ENCODE measurements at regions not wholly inside any gene's neighbourhood (a gene's known extent, or its start where the extent isn't known, plus 50 kb on each side); places are given as distances from the start of the nearest gene placed in this dataset.

GRCh38 chr4:181757910-181758660, 485.1 kb upstream of the TENM3 start:
- Histone ChIP-seq H3K9ac (ENCODE audit: low read length) (no peak overlapping the region), H2BK120ac (ENCODE audit: insufficient read depth, low read length, poor library complexity) (no peak overlapping the region), H3K36me3 (ENCODE audit: control insufficient read depth in 1 of 2, insufficient read depth in 2 of 2, low read length in 2 of 2) (no peaks in the 10 kb centered on the region), H3K4me3 (ENCODE audit: low read depth, low read length) (no peak overlapping the region), H3K79me1 (ENCODE audit: low read length) (no peaks in the 10 kb centered on the region), H2AK5ac (ENCODE audit: low read length) (no peak overlapping the region), H3K27me3 (ENCODE audit: insufficient read depth, low read length) (no peaks in the 10 kb centered on the region), H3K9me3 (ENCODE audit: insufficient read depth, low read depth, low read length) (no peaks in the 10 kb centered on the region), H3K23ac (ENCODE audit: low read length) (no peak overlapping the region), H3K27ac (ENCODE audit: low read depth, low read length) (no peak overlapping the region), H3K14ac (ENCODE audit: low read length) (no peak overlapping the region), H3K4me2 (ENCODE audit: low read length) (no peak overlapping the region), H4K8ac (ENCODE audit: low read depth, low read length) (no peak overlapping the region), H2BK12ac (ENCODE audit: low read length) (no peak overlapping the region), H4K91ac (ENCODE audit: low read depth, low read length) (no peak overlapping the region), H3K4ac (ENCODE audit: low read depth, low read length) (no peak overlapping the region), H4K12ac (ENCODE audit: low read depth, low read length) (no peak overlapping the region), H3K4me1 (ENCODE audit: control insufficient read depth in 1 of 2, insufficient read depth in 2 of 2, low read length in 2 of 2) (peaks cover 0 to 2% of the 10 kb centered on the region in 2 experiments), H2BK5ac (ENCODE audit: low read depth, low read length, poor library complexity) (no peak overlapping the region), H3K18ac (ENCODE audit: low read length) (no peak overlapping the region), H2AFZ (ENCODE audit: insufficient read depth, low read length, poor library complexity) (no peak overlapping the region), H3K79me2 (ENCODE audit: control insufficient read depth, insufficient read depth, low read length, poor library complexity) (no peaks in the 10 kb centered on the region)
- whole genome bisulfite sequencing (ENCODE audit: extremely low coverage, insufficient coverage, insufficient read length) = no CpG with 5 or more reads among the region's 8 CpGs
- no peak for DNase-seq

DNA sequence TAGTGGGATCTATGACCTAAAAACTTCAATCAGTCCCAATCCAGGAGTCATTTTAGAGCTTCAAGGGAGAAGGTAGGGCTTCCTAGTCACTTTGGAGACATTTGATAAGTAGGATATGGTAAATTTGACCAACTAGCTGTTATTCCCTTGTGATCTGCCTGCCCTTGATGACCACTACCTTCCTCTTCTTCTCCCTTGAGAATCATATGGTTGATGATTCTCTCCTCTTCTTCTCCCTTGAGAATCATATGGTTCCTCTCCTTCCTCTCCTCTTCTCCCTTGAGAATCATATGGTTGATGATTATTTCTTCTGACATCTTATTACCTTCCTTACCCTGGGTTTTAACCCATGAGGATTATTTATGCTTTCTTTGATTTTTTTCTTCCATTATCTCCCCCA, 482.6 kb upstream of the TENM3 start:
- no peak overlapping the region for H3K14ac ChIP-seq (ENCODE audit: low read length)
- H2AK5ac ChIP-seq (ENCODE audit: low read length) = no peak overlapping the region
- H3K4me3 ChIP-seq (ENCODE audit: low read depth, low read length) = no peak overlapping the region
- no peak overlapping the region for H2BK5ac ChIP-seq (ENCODE audit: low read depth, low read length, poor library complexity)
- H3K79me2 ChIP-seq (ENCODE audit: control insufficient read depth, insufficient read depth, low read length, poor library complexity) = no peaks in the 10 kb centered on the region
- DNase-seq = no peak
- H2BK12ac ChIP-seq (ENCODE audit: low read length) = no peak overlapping the region
- no peaks in the 10 kb centered on the region for H3K27me3 ChIP-seq (ENCODE audit: insufficient read depth, low read length)
- no peak overlapping the region for H3K23ac ChIP-seq (ENCODE audit: low read length)
- no peaks in the 10 kb centered on the region for H3K36me3 ChIP-seq (ENCODE audit: control insufficient read depth in 1 of 2, insufficient read depth in 2 of 2, low read length in 2 of 2)
- H3K27ac ChIP-seq (ENCODE audit: low read depth, low read length) = no peak overlapping the region
- H4K12ac ChIP-seq (ENCODE audit: low read depth, low read length) = no peak overlapping the region
- H2AFZ ChIP-seq (ENCODE audit: insufficient read depth, low read length, poor library complexity) = no peak overlapping the region
- H3K4me1 ChIP-seq (ENCODE audit: control insufficient read depth in 1 of 2, insufficient read depth in 2 of 2, low read length in 2 of 2) = peaks cover 0 to 2% of the 10 kb centered on the region in 2 experiments
- no peaks in the 10 kb centered on the region for H3K79me1 ChIP-seq (ENCODE audit: low read length)
- H3K9ac ChIP-seq (ENCODE audit: low read length) = no peak overlapping the region
- H3K4me2 ChIP-seq (ENCODE audit: low read length) = no peak overlapping the region
- no peak overlapping the region for H4K91ac ChIP-seq (ENCODE audit: low read depth, low read length)
- H3K9me3 ChIP-seq (ENCODE audit: insufficient read depth, low read depth, low read length) = no peaks in the 10 kb centered on the region
- H3K18ac ChIP-seq (ENCODE audit: low read length) = no peak overlapping the region
- no peak overlapping the region for H2BK120ac ChIP-seq (ENCODE audit: insufficient read depth, low read length, poor library complexity)
- no peak overlapping the region for H3K4ac ChIP-seq (ENCODE audit: low read depth, low read length)
- H4K8ac ChIP-seq (ENCODE audit: low read depth, low read length) = no peak overlapping the region

DNA sequence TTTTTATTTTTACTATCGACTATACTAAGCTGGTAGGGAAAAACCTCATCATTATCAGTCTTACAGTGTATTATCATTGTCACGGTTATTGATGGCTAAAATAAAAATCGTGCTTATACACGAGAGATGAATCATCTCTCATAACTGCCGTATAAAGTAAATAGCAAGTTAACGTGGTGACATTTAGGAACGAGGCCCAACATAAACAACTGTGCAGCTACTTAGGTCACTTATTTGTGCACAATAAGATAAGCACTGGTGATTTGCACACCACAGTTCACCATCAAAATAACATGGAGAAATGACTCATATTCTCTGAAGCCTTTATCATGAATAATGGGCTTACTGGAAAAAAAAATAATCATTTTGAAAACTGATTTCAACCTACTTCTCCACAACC, 482.0 kb upstream of the TENM3 start:
- Histone ChIP-seq H3K27ac (ENCODE audit: low read depth, low read length) (no peak overlapping the region), H3K36me3 (ENCODE audit: control insufficient read depth in 1 of 2, insufficient read depth in 2 of 2, low read length in 2 of 2) (no peaks in the 10 kb centered on the region), H4K12ac (ENCODE audit: low read depth, low read length) (no peak overlapping the region), H4K91ac (ENCODE audit: low read depth, low read length) (no peak overlapping the region), H4K8ac (ENCODE audit: low read depth, low read length) (no peak overlapping the region), H3K4me3 (ENCODE audit: low read depth, low read length) (no peak overlapping the region), H3K4ac (ENCODE audit: low read depth, low read length) (no peak overlapping the region), H3K14ac (ENCODE audit: low read length) (no peak overlapping the region), H2BK5ac (ENCODE audit: low read depth, low read length, poor library complexity) (no peak overlapping the region), H2BK12ac (ENCODE audit: low read length) (no peak overlapping the region), H3K79me1 (ENCODE audit: low read length) (no peaks in the 10 kb centered on the region), H3K18ac (ENCODE audit: low read length) (no peak overlapping the region), H2AFZ (ENCODE audit: insufficient read depth, low read length, poor library complexity) (no peak overlapping the region), H3K9me3 (ENCODE audit: insufficient read depth, low read depth, low read length) (no peaks in the 10 kb centered on the region), H3K4me2 (ENCODE audit: low read length) (no peak overlapping the region), H3K4me1 (ENCODE audit: control insufficient read depth in 1 of 2, insufficient read depth in 2 of 2, low read length in 2 of 2) (peaks cover 0 to 2% of the 10 kb centered on the region in 2 experiments), H2AK5ac (ENCODE audit: low read length) (no peak overlapping the region), H3K79me2 (ENCODE audit: control insufficient read depth, insufficient read depth, low read length, poor library complexity) (no peaks in the 10 kb centered on the region), H3K27me3 (ENCODE audit: insufficient read depth, low read length) (no peaks in the 10 kb centered on the region), H3K9ac (ENCODE audit: low read length) (no peak overlapping the region), H3K23ac (ENCODE audit: low read length) (no peak overlapping the region), H2BK120ac (ENCODE audit: insufficient read depth, low read length, poor library complexity) (no peak overlapping the region)
- WGBS (ENCODE audit: extremely low coverage, insufficient coverage, insufficient read length) = no CpG with 5 or more reads among the region's 7 CpGs
- DNase-seq = no peak

GRCh38 chr4:181766061-181766548, 477.1 kb upstream of the TENM3 start:
- Histone ChIP-seq H4K12ac (ENCODE audit: low read depth, low read length) (no peak overlapping the region), H3K4me1 (ENCODE audit: control insufficient read depth in 1 of 2, insufficient read depth in 2 of 2, low read length in 2 of 2) (no peaks in the 10 kb centered on the region), H3K4ac (ENCODE audit: low read depth, low read length) (no peak overlapping the region), H3K23ac (ENCODE audit: low read length) (no peak overlapping the region), H3K79me2 (ENCODE audit: control insufficient read depth, insufficient read depth, low read length, poor library complexity) (no peaks in the 10 kb centered on the region), H3K18ac (ENCODE audit: low read length) (no peak overlapping the region), H2AFZ (ENCODE audit: insufficient read depth, low read length, poor library complexity) (no peak overlapping the region), H3K4me3 (ENCODE audit: low read depth, low read length) (no peak overlapping the region), H3K27ac (ENCODE audit: low read depth, low read length) (no peak overlapping the region), H3K27me3 (ENCODE audit: insufficient read depth, low read length) (no peaks in the 10 kb centered on the region), H4K8ac (ENCODE audit: low read depth, low read length) (no peak overlapping the region), H4K91ac (ENCODE audit: low read depth, low read length) (no peak overlapping the region), H3K14ac (ENCODE audit: low read length) (no peak overlapping the region), H3K36me3 (ENCODE audit: control insufficient read depth in 1 of 2, insufficient read depth in 2 of 2, low read length in 2 of 2) (no peaks in the 10 kb centered on the region), H2BK5ac (ENCODE audit: low read depth, low read length, poor library complexity) (no peak overlapping the region), H3K9me3 (ENCODE audit: insufficient read depth, low read depth, low read length) (no peaks in the 10 kb centered on the region), H3K79me1 (ENCODE audit: low read length) (no peaks in the 10 kb centered on the region), H2BK12ac (ENCODE audit: low read length) (no peak overlapping the region), H3K4me2 (ENCODE audit: low read length) (no peak overlapping the region), H3K9ac (ENCODE audit: low read length) (no peak overlapping the region), H2AK5ac (ENCODE audit: low read length) (no peak overlapping the region), H2BK120ac (ENCODE audit: insufficient read depth, low read length, poor library complexity) (no peak overlapping the region)
- WGBS (ENCODE audit: extremely low coverage, insufficient coverage, insufficient read length) = no CpG with 5 or more reads among the region's 9 CpGs
- DNase-seq = peak in 1 of 2 donors; percentile 6
